ENCODE measurements at regions not wholly inside any gene's neighbourhood (a gene's known extent, or its start where the extent isn't known, plus 50 kb on each side); places are given as distances from the start of the nearest gene placed in this dataset.

DNA sequence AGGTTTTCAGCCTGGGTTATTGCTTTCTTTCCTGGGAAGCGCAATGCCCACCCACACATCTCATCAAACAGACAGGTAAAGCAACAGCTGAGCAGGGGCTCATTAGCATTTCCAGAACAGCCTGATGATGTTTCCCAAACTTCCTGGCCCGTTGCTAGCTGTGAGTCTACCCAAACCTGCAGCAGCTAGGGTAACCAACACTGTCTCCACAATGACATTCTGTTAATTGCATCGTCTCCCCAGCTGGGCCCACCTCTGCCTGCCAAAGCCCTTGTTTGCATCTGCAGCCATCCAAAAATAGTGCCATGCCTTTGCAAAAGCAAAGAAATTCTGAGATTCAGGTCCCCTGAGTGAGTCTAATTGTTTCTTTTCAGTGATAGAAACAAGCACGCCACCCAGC lies 273.0 kb downstream of the MED10 start (continued):
- no peak for TF ChIP-seq EGR1 (IDR thresholded peaks at IDR 0.05; ENCODE audit: borderline replicate concordance, low read depth, low read length)
- no peak for TF ChIP-seq CHD1 (IDR thresholded peaks at IDR 0.05; ENCODE audit: low read depth, low read length)
- TF ChIP-seq, protein P1, sequence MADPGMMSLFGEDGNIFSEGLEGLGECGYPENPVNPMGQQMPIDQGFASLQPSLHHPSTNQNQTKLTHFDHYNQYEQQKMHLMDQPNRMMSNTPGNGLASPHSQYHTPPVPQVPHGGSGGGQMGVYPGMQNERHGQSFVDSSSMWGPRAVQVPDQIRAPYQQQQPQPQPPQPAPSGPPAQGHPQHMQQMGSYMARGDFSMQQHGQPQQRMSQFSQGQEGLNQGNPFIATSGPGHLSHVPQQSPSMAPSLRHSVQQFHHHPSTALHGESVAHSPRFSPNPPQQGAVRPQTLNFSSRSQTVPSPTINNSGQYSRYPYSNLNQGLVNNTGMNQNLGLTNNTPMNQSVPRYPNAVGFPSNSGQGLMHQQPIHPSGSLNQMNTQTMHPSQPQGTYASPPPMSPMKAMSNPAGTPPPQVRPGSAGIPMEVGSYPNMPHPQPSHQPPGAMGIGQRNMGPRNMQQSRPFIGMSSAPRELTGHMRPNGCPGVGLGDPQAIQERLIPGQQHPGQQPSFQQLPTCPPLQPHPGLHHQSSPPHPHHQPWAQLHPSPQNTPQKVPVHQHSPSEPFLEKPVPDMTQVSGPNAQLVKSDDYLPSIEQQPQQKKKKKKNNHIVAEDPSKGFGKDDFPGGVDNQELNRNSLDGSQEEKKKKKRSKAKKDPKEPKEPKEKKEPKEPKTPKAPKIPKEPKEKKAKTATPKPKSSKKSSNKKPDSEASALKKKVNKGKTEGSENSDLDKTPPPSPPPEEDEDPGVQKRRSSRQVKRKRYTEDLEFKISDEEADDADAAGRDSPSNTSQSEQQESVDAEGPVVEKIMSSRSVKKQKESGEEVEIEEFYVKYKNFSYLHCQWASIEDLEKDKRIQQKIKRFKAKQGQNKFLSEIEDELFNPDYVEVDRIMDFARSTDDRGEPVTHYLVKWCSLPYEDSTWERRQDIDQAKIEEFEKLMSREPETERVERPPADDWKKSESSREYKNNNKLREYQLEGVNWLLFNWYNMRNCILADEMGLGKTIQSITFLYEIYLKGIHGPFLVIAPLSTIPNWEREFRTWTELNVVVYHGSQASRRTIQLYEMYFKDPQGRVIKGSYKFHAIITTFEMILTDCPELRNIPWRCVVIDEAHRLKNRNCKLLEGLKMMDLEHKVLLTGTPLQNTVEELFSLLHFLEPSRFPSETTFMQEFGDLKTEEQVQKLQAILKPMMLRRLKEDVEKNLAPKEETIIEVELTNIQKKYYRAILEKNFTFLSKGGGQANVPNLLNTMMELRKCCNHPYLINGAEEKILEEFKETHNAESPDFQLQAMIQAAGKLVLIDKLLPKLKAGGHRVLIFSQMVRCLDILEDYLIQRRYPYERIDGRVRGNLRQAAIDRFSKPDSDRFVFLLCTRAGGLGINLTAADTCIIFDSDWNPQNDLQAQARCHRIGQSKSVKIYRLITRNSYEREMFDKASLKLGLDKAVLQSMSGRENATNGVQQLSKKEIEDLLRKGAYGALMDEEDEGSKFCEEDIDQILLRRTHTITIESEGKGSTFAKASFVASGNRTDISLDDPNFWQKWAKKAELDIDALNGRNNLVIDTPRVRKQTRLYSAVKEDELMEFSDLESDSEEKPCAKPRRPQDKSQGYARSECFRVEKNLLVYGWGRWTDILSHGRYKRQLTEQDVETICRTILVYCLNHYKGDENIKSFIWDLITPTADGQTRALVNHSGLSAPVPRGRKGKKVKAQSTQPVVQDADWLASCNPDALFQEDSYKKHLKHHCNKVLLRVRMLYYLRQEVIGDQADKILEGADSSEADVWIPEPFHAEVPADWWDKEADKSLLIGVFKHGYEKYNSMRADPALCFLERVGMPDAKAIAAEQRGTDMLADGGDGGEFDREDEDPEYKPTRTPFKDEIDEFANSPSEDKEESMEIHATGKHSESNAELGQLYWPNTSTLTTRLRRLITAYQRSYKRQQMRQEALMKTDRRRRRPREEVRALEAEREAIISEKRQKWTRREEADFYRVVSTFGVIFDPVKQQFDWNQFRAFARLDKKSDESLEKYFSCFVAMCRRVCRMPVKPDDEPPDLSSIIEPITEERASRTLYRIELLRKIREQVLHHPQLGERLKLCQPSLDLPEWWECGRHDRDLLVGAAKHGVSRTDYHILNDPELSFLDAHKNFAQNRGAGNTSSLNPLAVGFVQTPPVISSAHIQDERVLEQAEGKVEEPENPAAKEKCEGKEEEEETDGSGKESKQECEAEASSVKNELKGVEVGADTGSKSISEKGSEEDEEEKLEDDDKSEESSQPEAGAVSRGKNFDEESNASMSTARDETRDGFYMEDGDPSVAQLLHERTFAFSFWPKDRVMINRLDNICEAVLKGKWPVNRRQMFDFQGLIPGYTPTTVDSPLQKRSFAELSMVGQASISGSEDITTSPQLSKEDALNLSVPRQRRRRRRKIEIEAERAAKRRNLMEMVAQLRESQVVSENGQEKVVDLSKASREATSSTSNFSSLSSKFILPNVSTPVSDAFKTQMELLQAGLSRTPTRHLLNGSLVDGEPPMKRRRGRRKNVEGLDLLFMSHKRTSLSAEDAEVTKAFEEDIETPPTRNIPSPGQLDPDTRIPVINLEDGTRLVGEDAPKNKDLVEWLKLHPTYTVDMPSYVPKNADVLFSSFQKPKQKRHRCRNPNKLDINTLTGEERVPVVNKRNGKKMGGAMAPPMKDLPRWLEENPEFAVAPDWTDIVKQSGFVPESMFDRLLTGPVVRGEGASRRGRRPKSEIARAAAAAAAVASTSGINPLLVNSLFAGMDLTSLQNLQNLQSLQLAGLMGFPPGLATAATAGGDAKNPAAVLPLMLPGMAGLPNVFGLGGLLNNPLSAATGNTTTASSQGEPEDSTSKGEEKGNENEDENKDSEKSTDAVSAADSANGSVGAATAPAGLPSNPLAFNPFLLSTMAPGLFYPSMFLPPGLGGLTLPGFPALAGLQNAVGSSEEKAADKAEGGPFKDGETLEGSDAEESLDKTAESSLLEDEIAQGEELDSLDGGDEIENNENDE (IDR thresholded peaks at IDR 0.05; ENCODE audit: insufficient replicate concordance, low read length), result no peak
- TF ChIP-seq SUZ12 (IDR thresholded peaks at IDR 0.05; ENCODE audit: low read length), result no peak
- TF ChIP-seq SP1 (IDR thresholded peaks at IDR 0.05; ENCODE audit: low read depth, low read length), result no peak

Measured in H1 (cell line).